ENCODE measurements at regions not wholly inside any gene's neighbourhood (a gene's known extent, or its start where the extent isn't known, plus 50 kb on each side); places are given as distances from the start of the nearest gene placed in this dataset.

- H3K4me3 Mint-ChIP-seq = no peak overlapping the region
- H3K27ac Mint-ChIP-seq = no peak overlapping the region
- no peak for DNase-seq (ENCODE audit: low spot score)
- H3K36me3 Mint-ChIP-seq (ENCODE audit: low read depth) = no peaks in the 10 kb centered on the region
- H3K27me3 Mint-ChIP-seq (ENCODE audit: insufficient read depth) = peaks cover 8% of the 10 kb centered on the region
- H3K9me3 Mint-ChIP-seq = no peaks in the 10 kb centered on the region
- H3K4me1 Mint-ChIP-seq (ENCODE audit: low read depth) = no peaks in the 10 kb centered on the region
- intact Hi-C loops (cut with micrococcal nuclease) = no loop called here
Measured at GRCh38 chr2:165007161-165007744, 51.9 kb upstream of the SLC38A11 start.

All from activated T-helper 1 cell treated with anti-CD3 and anti-CD28 coated beads, Interleukin-12 subunit alpha, Interleukin-12 subunit beta, Interleukin-2, Interleukin-4 antibody, amounts not matched to agents 30 ng/mL and 10 ng/mL and 1 ng/mL, durations not matched to agents 14 hours and 24 hours and 36 hours (primary cell).